K562 (cell line): ENCODE measurements at regions not wholly inside any gene's neighbourhood (a gene's known extent, or its start where the extent isn't known, plus 50 kb on each side); places are given as distances from the start of the nearest gene placed in this dataset.

Source experiments
- CTCF ChIP-seq, 3 experiments: IDR thresholded peaks in 2 of 3; conservative IDR thresholded peaks in 1 of 3; 2 replicates each; pipeline ENCODE4 v1.5.1; 2011 to 2012; ENCODE audit warnings: low read length in 3 of 3, mild to moderate bottlenecking in 3 of 3, control low read depth in 2 of 3, improper control_type of control experiment in 1 of 3, inconsistent platforms in 1 of 3, low read depth in 1 of 3, mixed read lengths in 1 of 3, moderate library complexity in 1 of 3; ENCODE audit not compliant: insufficient read depth in 2 of 3
- EP300 ChIP-seq: IDR thresholded peaks from 2 replicates; pipeline ENCODE4 v1.6.1; 2012; ENCODE audit warnings: low read length, improper control_type of control experiment
- MXD1 ChIP-seq: fragments of 250-450 bp; sonication (Bioruptor Pico); IDR thresholded peaks from 2 replicates; pipeline ENCODE4 v1.8.0; 2021; ENCODE audit warnings: borderline replicate concordance, mild to moderate bottlenecking, moderate library complexity; ENCODE audit not compliant: poor library complexity, severe bottlenecking
- SRF ChIP-seq, 2 experiments: fragments of 250-450, 450-650 bp in 1 of 2; sonication (Bioruptor Pico) in 1 of 2; sonication (generic) in 1 of 2; formaldehyde crosslinking; IDR thresholded peaks; 2 replicates each; pipeline versions ENCODE4 v1.5.0 to v1.5.1; 2020 to 2022; ENCODE audit warnings: mild to moderate bottlenecking in 1 of 2, missing genetic modification reagents in 1 of 2
- ZFP91 ChIP-seq: sonication (generic); formaldehyde crosslinking; IDR thresholded peaks from 2 replicates; pipeline ENCODE4 v1.8.0; 2022; ENCODE audit warnings: mild to moderate bottlenecking, missing genetic modification reagents
- ZNF707 ChIP-seq: fragments of 250-450 bp; sonication (Bioruptor Pico); conservative IDR thresholded peaks from 2 replicates; pipeline ENCODE4 v1.8.0; 2022; ENCODE audit warnings: inconsistent platforms, mild to moderate bottlenecking, moderate library complexity
- ZNF764 ChIP-seq: fragments of 250-450 bp; sonication (Bioruptor Pico); IDR thresholded peaks from 2 replicates; pipeline ENCODE4 v1.4.0; 2020; ENCODE audit warnings: low read depth, mild to moderate bottlenecking, moderate library complexity
- ZZZ3 ChIP-seq: fragments of 450-650 bp; IDR thresholded peaks from 2 replicates; pipeline ENCODE4 v1.6.1; 2016; ENCODE audit warnings: antibody characterized with exemption, mild to moderate bottlenecking, moderate library complexity

- no peak for TF ChIP-seq ZNF764
- no peak for TF ChIP-seq CTCF (IDR thresholded peaks at IDR 0.05 in 2 of 3, conservative IDR thresholded peaks at IDR 0.05 in 1 of 3; ENCODE audit: insufficient read depth in 2 of 3, low read depth in 1 of 3, low read length in 3 of 3)
- no peak for TF ChIP-seq ZFP91 (CRISPR knock-in tag)
- no peak for TF ChIP-seq MXD1 (CRISPR knock-in tag)
- no peak for TF ChIP-seq EP300
- TF ChIP-seq ZZZ3 = no peak
- TF ChIP-seq SRF (CRISPR knock-in tag; IDR thresholded peaks at IDR 0.05) = no peak
- TF ChIP-seq ZNF707 (CRISPR knock-in tag) = no peak
Observed at GRCh38 chr6:19892260-19892659, 55.1 kb downstream of the ID4 start.
